ENCODE measurements at regions not wholly inside any gene's neighbourhood (a gene's known extent, or its start where the extent isn't known, plus 50 kb on each side); places are given as distances from the start of the nearest gene placed in this dataset.

DNA sequence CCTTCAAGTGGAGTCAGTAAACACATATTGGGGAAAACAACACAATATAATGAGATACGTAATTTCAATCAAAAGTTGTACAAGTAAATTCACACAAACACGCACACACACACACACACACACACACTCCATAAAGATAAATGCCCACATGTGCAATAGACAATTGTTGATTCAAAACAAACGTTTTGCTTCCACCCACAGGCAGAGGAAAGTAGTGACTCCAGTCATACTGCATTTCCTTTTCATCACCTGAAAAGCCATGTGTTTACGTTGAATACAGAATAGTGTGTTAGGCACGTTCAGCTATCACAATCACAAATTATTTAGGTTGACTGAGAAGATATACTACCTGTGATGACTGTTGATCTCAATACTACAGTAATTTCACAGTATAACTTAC, 443.8 kb upstream of the MANEA start:
- Histone ChIP-seq H4K91ac (replicated peaks; ENCODE audit: insufficient read length, low read length) (no peak overlapping the region), H2BK20ac (ENCODE audit: low read length) (no peak overlapping the region), H3K4ac (replicated peaks; ENCODE audit: insufficient read length, low read depth, low read length) (no peak overlapping the region), H4K20me1 (replicated peaks in 1 of 2; ENCODE audit: control insufficient read depth in 1 of 2, insufficient read depth in 2 of 2, low read length in 2 of 2) (no peaks in the 10 kb centered on the region), H2BK12ac (ENCODE audit: low read depth, low read length) (no peak overlapping the region), H2BK5ac (ENCODE audit: low read depth, low read length) (no peak overlapping the region), H3K27ac (ENCODE audit: low read depth, low read length) (no peak overlapping the region), H4K8ac (ENCODE audit: extremely low read depth, insufficient read depth, low read length) (no peak overlapping the region), H2AFZ (ENCODE audit: low read length) (no peak overlapping the region), H3K36me3 (ENCODE audit: control insufficient read depth in 2 of 4, insufficient read depth in 4 of 4, low read length in 3 of 4) (no peaks in the 10 kb centered on the region), H2AK5ac (ENCODE audit: low read depth, low read length) (no peak overlapping the region), H3K9me3 (ENCODE audit: insufficient read depth in 2 of 2, low read depth in 1 of 2, low read length in 1 of 2) (no peaks in the 10 kb centered on the region), H2BK120ac (replicated peaks; ENCODE audit: low read depth, low read length) (no peak overlapping the region), H3K14ac (ENCODE audit: insufficient read length) (no peak overlapping the region), H3K23me2 (ENCODE audit: low read depth, low read length) (no peaks in the 10 kb centered on the region), H3K23ac (ENCODE audit: insufficient read length) (no peak overlapping the region), H3K4me1 (replicated peaks in 1 of 4; ENCODE audit: control insufficient read depth in 3 of 4, insufficient read depth in 4 of 4, low read length in 3 of 4) (no peaks in the 10 kb centered on the region), H3K4me2 (ENCODE audit: insufficient read depth in 1 of 2, low read depth in 2 of 2, low read length in 2 of 2) (no peak overlapping the region), H3K18ac (ENCODE audit: extremely low read depth, low read length) (no peak overlapping the region), H4K5ac (ENCODE audit: insufficient read length, low read depth, low read length) (no peak overlapping the region), H3K9ac (replicated peaks in 1 of 4; ENCODE audit: extremely low read depth in 1 of 4, low read depth in 3 of 4, low read length in 3 of 4) (no peak overlapping the region), H3K4me3 (ENCODE audit: extremely low read depth in 1 of 4, insufficient read depth in 2 of 4, low read depth in 3 of 4, low read length in 4 of 4) (no peak overlapping the region), H3K56ac (replicated peaks; ENCODE audit: insufficient read length, low read depth, low read length) (no peak overlapping the region), H3K27me3 (replicated peaks in 1 of 4; ENCODE audit: control insufficient read depth in 3 of 4, extremely low read depth in 1 of 4, insufficient read depth in 3 of 4, low read length in 3 of 4) (no peaks in the 10 kb centered on the region), H3K79me1 (ENCODE audit: low read depth, low read length) (no peaks in the 10 kb centered on the region), H2BK15ac (ENCODE audit: low read length) (no peak overlapping the region), H3K79me2 (ENCODE audit: control insufficient read depth in 1 of 2, insufficient read depth in 2 of 2, low read length in 2 of 2) (no peaks in the 10 kb centered on the region)
- WGBS, 2 experiments (ENCODE audit: extremely low coverage in 1 of 2, insufficient coverage in 1 of 2, insufficient read length in 1 of 2, insufficient replicate concordance in 2 of 2, low coverage in 1 of 2, low lambda C conversion rate in 2 of 2, missing lambda C conversion rate in 1 of 2): 50% methylated on average over 5 of the region's 5 CpGs; no CpG with 5 or more reads in 1 of the 2 experiments
- FAIRE-seq (no peak), DNase-seq (ENCODE audit: low read depth in 1 of 2, low spot score in 2 of 2) (no peak)
- POLR2A ChIA-PET (ENCODE audit: partially characterized antibody): no interaction called here
- CTCF ChIA-PET (ENCODE audit: partially characterized antibody): interaction anchor here (0.7 to 2.1 kb wide), 6 partner anchors 9 to 1709 kb away, joined by 3 to 7 read pairs (median 3); no protein-coding TSS in a partner anchor
- no peak for TF ChIP-seq POU5F1 (IDR thresholded peaks at IDR 0.05; ENCODE audit: low read depth, low read length)
- no peak for TF ChIP-seq RNF2 (IDR thresholded peaks at IDR 0.05; ENCODE audit: borderline replicate concordance, low read depth, low read length, missing control alignments, poor library complexity, severe bottlenecking)
- TF ChIP-seq POLR2AphosphoS5 (IDR thresholded peaks at IDR 0.05; ENCODE audit: low read depth, low read length): no peak
- TF ChIP-seq JUN (IDR thresholded peaks at IDR 0.05; ENCODE audit: low read depth, low read length): no peak
- TF ChIP-seq, protein P1, sequence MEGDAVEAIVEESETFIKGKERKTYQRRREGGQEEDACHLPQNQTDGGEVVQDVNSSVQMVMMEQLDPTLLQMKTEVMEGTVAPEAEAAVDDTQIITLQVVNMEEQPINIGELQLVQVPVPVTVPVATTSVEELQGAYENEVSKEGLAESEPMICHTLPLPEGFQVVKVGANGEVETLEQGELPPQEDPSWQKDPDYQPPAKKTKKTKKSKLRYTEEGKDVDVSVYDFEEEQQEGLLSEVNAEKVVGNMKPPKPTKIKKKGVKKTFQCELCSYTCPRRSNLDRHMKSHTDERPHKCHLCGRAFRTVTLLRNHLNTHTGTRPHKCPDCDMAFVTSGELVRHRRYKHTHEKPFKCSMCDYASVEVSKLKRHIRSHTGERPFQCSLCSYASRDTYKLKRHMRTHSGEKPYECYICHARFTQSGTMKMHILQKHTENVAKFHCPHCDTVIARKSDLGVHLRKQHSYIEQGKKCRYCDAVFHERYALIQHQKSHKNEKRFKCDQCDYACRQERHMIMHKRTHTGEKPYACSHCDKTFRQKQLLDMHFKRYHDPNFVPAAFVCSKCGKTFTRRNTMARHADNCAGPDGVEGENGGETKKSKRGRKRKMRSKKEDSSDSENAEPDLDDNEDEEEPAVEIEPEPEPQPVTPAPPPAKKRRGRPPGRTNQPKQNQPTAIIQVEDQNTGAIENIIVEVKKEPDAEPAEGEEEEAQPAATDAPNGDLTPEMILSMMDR (IDR thresholded peaks at IDR 0.05; ENCODE audit: control extremely low read depth in 1 of 3, insufficient read depth in 1 of 3, low read depth in 1 of 3, low read length in 3 of 3): peak in 1 of 3 experiments; percentile 42; a peak in 1 of 4 replicates
- TF ChIP-seq SUZ12 (IDR thresholded peaks at IDR 0.05; ENCODE audit: low read length): no peak
- TF ChIP-seq ZNF274 (IDR thresholded peaks at IDR 0.05; ENCODE audit: borderline replicate concordance, extremely low read depth, low read length): no peak
- peak; percentile 50 to 61 for TF ChIP-seq RAD21 (IDR thresholded peaks at IDR 0.05 in 1 of 2, conservative IDR thresholded peaks at IDR 0.05 in 1 of 2; ENCODE audit: low read depth in 2 of 2, low read length in 2 of 2)
- TF ChIP-seq, protein P2, sequence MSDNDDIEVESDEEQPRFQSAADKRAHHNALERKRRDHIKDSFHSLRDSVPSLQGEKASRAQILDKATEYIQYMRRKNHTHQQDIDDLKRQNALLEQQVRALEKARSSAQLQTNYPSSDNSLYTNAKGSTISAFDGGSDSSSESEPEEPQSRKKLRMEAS (IDR thresholded peaks at IDR 0.05): no peak
